ELF-1 (cell line): ENCODE measurements at regions not wholly inside any gene's neighbourhood (a gene's known extent, or its start where the extent isn't known, plus 50 kb on each side); places are given as distances from the start of the nearest gene placed in this dataset.

ENCODE experiments used
- DNase-seq: peaks from one replicate; pipeline ENCODE4 v3.0.0-alpha.2; 2016; ENCODE audit warnings: low read depth, low spot score

DNA sequence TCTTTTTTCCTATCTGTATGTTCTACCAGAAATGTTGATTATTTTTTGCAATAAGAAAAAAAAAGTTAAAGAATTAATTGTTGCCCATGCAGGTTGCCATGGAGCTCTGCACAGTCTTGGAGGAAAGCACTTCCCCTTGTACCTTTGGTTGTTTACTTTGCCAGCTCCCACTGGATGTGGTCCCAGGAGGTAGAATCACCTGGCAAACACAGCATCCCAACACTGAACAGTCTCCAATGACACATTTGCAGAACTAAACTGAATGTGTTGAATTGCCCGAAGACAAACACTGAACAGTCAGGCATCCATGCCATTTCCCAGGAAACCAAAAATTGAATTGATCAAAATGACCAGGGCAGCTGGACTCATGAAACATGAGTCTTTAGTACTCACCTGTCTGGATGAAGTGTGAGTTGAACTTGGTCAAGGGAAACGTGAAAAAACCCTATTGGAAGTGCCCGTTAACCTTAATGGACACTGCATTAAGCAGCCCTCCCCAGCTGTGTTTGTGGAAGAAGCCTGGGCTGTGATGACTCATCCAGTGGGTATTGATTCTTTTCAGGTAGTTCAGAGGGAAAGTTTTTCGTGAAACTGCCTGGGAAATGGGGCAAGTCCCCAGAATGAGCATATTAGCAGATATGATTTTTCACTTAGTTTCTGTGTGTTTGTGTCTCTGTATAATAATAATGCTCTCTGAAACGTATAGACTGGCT is 284.7 kb upstream of the STT3B start:
- DNase-seq: no peak

DNA sequence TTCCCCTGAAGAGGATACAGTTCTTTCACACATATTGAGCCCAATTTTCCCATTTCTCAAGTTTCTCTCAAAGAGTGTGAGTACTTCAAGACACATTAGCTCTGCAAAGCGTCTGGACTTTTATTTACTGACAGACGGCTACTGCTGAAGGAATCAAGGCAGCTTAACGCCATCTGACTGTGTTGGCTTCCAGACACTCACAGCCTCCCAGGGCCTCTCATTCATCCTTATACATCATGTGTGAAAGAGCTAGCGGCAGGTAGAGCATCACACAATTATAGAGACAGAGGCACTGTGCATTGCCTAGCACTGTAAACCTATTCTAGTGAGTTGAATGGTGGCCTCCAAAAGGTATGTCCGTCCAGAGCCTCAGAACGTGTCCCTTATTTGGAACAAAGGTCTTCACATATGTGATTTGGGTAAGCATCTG is 284.1 kb upstream of the STT3B start:
- DNase-seq: no peak

DNA sequence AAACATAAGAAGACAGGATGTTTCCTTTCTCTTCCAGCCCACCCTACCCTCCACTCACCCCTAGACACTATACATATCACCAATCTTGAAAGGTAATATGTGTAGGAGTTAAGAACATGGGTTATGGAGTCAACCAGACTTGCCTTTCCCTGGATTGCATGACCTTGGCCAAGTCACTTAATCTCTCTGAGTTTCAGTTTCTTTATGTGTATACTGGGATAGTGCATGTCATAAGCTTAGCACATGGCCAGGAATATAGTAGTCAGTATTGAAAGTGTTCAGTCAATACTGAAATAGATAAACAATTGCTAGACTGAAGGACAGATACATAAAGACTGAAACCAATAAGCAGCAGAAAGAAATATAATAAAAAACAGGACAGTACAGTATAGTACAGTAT is 283.2 kb upstream of the STT3B start:
- DNase-seq: no peak

DNA sequence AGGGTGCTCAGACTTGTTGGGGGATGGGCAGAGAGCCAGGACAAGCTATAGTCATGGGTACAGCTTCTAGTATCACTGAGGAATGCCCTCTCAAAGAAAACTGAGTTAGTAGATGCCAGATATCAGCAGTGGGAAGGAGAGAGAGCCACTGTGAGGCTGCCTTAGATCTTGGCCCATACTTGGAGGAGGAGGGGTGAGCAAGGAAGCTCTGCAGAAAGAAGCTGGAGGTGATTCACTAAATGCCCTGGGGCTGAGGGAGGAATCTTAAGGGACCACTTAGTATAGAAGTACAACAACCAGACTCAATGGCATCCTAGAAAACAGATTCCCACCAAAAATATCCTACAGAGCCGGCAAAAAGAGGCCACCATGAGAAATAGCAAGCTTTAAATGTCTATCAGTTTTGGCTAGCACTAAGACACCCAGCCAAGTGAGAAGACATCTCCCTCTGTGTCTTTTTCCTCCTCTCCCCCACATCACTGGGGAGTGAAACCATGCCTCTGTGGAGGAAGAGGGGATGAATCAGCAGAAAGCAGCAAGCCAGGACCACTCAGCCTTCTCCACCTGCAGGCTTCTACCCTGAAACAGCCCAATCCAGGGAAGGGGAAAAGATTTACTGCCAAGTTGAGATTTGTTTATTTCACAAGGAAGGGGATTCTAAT is 282.5 kb upstream of the STT3B start:
- peak; percentile 34 for DNase-seq

DNA sequence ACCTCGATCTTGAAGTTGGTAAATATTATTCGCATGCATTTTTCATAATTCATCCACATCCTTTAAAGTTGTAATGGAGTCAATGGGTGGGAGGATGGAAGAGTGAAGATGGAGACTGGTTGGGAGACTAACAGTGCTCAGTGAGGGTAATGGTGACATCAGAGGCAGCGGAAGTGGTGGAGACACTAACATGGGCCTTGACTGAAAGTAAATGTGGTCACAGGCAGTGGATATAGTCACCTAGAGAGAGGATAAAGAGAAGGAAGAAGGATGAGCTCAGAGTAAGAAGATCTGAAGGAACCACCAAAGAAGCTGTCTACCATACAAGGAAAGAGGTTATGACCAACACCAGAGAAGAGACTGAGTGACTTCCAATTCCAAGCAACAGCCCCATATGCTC is 281.6 kb upstream of the STT3B start:
- no peak for DNase-seq

DNA sequence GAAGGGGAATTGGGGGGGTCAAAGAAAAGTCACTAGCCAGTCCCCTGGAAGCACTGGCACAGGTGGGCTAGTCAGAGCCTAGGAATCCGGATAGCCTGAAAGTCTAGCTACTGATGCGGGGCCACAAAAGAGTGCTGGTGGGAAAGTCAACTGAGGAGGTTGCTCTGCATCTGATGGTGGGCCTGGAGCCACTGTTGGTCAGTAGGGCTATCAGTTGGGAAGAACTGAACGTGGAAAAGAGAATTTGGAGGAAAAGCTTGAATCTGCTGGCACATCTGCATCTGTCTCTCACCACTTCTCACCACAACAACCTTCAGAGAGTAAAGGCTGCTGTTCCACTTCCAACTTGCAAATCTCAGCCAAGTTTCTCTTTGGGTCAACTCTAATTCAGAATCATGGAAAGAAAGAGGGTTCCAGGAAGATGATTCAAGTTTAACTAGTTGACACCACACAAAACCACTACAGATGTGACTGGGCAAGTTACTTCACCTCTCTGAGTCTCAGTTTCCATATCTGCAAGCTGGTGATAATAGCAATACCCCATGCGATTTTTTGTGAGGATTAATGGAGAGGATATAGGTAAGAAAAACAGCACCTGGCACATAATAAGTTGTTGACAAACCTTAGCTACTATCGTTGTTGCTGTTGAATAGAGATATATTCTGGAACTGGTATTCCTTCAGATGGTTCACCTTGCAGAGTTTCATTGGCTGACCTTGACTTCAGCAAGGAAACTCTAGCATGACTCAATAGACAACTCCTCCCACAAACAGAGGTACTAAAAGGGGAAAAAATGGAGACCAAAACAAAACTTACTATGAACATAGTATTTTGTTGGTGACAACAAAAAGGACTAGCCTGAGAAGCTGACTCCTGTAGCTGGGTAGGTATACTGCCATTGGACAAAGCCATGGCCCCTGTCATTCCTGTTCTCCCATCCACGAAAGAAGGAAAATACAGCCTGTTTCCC is 280.2 kb upstream of the STT3B start:
- DNase-seq: no peak

DNA sequence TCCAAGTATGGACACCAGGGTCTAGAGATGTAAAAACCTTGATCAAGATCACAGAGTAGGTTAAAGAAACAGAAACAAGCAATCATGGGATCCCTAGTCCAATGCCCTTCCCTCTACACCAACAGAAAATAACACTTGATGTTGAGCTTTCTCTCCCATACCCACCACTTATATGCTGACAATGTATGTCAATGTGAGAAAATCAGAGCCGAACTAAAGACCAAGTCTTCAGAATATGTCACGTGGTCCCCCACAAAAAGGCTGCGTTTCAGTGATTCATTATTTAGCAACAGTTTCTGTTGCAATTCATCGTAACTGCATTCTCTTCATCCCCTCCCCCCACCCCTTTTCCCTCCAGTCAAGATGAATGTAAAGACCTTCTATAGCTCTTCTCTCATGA is 278.9 kb upstream of the STT3B start:
- no peak for DNase-seq

DNA sequence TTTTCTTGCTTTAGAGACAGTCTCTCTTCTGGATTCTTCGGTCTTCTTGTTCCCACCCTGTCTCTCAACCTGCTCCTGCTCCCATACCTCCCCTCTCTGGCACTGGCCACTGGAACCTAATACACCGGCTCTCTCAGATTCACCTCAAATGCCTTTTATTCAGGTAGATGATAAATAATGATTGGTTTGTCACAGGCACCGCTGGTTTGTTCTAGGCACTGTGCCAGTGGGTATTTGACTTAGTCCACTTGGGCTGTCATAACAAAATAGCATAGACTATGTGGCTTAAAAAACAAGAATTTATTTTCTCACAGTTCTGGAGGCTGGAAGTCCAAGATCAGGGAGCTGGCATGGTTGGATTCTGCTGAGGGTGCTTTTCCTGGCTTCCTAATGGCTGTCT is 278.2 kb upstream of the STT3B start:
- DNase-seq: no peak

DNA sequence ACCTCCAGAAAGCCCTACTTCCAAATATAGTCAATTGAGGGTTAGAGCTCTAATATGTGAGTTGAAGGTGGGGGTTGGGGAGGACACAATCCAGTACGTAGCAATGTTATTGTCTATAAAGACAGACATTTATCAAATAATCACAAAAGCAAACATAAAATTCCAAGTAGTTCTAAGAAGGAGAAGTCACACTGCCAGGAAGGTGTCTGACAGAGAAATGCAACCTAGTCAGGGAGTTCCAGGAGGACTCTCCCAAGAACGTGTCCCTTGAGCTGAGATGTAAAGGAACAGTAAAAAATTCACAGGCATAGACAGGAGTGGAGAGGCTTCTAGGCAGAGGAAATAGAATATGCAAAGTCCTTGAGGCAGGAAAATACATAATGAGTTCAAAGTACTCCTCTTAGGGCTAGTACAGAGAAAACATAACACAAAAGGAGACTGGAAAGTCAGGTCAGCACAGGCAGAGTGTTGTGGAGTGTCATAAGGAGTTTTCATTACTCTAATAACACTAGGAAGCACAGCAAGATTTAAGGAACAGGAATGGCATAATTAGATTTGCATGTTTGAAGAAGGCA is 277.6 kb upstream of the STT3B start:
- DNase-seq: no peak

DNA sequence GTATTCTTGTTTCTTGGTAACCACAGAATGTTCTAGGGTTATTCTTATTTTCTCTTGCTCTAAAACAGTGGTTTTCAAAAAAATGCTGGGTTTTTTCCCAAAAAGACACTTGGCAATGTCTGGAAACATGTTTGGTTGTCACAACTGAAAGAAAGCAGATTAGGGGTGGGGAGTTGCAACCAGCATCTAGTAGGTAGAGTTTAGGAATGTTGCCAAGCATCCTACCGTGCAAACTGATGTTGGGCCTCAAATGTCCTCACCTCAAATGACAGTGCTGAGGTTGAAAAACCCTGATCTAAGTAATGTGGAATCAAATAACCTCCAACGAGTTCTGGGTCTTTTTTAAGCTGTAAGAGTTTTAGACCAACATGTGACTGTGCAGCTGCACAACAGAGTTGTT is 270.5 kb upstream of the STT3B start:
- DNase-seq: no peak

DNA sequence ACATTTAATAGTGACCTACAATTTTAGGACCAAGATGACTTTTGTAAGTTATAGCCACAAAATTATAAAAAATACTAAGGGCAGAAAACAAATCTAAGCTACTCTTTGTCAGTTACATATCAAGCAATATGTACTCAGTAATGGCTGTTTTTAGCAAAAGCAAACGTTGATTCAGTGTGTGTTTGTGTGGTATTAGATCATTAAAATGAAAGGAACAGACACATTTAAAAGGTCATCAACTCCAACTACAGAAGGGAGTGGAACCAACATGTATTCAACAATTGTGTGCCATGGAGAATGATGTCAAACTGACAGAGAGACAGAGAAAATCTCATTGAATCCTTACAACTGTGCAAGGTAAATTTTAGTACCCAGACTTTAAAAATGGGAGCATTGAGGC is 268.8 kb upstream of the STT3B start:
- DNase-seq: no peak

DNA sequence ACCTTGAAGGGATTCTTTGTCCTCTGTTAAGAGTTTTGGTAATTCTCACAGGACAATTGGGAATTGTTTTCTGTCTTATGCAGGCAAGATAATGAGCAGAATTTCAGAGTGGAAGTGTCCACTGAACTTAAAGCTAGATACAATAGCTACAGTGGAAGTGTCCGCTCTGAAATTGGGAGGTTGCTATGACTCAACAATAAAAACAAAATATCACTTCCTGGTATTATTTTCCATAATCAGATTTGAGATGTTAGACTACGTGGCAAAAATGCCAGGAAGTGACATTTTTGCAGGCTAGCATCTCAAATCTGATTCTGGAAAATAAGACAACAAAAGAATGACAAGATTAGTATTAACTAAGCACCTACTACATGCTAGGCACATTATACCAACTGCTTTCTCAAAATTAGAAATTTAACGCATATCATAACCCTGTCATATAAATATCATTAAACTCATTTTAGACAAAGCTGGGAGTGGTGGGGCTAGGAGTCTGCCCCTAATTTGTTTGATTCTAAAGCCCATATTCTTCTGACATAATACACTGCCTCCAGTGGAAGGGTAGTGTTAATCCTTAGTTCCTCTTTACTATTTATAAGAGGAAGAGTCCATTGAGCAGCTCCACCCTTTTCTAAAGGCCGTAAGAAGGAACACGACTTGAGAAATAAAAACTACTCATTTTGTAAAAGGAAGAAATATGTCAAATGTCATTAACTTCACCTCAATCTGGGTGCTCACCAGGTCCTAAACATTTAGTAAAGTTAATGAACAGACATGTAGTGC is 266.9 kb upstream of the STT3B start:
- no peak for DNase-seq

DNA sequence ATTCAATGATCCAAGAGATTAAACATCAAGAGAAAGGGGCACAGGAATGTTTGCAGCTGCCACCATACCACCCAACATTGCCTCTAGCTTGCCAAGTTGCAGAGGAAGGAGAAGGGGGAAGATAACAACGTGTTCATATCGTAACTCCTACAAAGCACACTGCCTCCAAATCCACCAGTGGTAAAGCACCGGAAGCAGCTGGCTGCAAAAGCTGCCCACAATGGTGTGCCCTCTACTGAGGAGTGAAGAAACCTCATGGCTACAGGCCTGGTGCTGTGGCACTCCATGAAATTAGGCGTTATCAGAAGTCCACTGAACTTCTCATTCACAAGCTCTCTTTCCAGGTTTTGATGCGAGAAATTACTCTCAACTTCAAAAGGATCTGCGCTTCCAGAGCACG is 263.9 kb upstream of the STT3B start:
- no peak for DNase-seq

DNA sequence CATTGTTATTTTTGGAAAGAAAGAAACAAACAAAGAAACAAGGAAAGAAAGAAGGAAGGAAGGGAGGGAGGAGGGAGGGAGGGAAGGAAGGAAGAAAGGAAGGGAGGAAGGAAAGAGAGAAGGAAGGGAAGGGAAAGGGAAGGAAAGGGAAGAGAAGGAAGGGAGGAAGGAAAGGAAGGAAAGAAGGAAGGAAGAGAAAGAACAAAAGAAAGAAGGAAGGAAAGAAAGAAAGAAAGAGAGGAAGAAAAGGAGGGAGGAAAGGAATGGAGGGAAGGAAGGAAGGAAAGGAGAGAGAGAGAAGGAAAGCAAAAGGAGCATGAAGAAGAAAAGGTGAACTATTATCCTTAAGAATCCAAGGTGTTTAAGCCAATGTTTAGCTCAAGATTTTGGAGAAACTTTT is 262.7 kb upstream of the STT3B start:
- DNase-seq: no peak

DNA sequence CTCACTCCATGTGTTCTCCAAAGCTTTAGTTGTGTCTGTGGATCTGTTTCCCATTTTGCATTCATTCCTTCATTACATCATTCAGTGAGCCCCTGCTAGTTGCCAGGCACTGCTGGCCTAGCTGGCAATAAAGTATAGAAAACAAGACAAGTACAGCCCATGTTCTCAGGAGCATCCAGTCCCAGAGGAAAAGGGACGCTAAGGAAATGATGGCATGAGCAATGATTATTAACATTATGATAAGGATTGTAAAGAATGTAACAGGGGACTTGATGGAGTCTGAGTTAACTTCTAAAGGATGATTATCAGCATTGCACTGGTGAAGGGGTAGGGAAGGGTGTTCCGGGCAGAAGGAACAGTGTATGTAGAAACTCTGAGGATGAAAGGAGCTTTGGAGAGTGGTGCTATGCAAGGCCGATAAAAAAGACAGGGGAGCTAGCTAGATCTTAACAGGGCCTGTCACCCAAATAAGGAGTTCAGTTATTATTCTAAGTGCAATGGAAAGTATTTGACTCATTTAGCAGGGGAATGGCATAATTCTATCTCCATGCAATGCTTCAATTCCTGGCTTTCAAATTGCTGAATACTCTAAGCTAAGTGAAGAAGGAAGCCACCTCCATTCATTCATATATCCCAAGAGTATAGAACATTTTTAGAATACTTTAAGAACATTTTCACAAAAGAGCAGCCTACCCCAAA is 258.2 kb upstream of the STT3B start:
- no peak for DNase-seq

DNA sequence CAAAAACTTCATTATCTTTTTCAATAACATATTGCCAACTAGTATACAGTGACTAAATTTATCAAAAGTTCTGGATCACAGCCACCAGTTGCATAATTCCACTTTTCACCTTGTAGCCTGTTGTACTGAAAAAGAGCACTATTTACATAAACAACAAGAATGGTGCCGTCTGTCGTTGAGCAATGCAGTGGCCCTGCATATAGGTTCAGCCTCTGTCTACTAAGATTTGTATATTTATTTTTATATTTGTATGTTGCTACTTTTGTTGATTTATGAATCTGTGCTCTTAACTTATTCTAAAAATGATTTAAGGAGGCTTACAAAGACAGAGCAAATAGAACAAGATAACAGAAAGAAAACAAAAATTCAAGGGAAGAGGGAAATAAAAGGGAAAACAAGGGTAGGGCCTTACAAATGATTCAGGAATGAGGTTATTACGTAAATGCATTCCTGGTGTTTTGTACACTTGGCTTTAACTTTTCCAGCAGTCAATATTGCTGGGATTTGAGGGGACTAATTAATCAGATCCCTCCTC is 257.6 kb upstream of the STT3B start:
- no peak for DNase-seq

DNA sequence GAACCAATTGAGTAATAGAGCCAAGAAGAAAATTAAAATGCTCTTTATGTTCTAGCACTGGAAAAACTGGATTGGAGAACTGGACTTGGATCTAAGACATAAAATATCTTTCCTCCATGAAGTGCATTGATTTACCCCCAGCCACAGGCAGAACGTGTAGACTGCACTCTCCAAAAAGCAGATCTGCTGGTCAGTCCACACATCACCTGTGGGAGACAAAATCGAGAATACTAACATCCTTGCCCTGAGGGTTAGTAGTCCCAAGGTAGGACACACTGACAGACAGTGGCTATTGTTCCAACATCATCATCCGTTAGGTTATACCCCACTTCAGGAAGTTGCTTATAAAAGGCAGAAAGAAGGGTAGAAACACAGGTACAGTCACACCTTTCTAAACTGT is 257.1 kb upstream of the STT3B start:
- no peak for DNase-seq

DNA sequence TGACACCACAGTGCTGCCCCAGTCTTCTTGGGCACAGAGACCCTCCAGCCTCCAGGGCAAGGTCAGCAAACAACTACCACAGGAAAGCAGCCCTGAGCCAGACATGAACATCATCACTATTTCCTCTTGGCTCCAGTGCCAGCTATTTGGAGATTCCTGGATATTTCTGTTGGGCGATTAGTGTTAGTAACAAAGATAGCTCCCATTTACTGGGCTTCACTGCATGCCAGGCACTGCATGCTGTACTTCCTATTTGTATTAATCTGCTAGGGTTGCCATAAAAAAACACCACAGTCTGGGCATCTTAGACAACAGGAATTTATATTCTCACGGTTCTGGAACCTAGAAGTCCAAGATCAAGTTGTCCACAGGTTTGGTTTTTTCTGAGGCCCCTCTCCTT is 255.1 kb upstream of the STT3B start:
- DNase-seq: no peak

DNA sequence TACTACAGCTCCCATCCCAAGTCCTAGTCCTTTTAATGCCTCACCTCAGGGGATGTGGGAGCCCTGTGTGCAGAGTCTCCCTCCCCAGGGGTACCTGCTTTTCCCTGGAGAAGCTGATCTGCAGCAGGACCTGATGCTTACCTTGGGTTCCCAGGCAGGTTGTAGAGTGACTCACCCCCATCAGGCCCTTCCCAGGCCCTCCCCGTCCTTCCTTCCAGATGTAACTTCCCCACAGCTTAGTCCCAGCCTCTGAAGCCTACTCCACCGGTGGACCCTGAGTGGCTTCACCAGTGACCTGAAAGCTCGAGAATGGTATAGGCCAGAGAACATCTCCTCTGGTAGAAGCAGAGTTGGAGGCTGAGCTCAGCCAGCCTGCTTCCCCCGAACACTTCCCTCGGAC is 254.2 kb upstream of the STT3B start:
- no peak for DNase-seq

DNA sequence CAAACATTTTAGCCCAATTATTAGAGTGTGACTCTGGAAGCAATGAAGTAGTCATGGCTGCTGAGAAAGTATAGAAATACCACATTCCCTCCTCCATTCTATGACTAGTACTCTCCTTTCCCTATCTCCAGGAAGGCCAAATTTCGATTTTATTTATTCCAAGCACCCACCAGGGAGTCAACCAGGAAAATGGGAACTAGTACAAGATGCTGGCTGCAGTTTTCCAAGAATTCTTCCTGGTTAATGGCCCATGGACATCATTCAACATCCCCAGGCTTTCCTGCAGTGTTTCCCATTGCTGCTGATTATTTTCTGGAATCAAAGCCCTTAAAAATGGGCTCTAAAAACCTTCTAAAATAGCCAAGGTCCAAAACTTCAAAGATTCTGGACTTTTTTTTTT is 247.9 kb upstream of the STT3B start:
- DNase-seq: no peak
